ENCODE measurements at regions not wholly inside any gene's neighbourhood (a gene's known extent, or its start where the extent isn't known, plus 50 kb on each side); places are given as distances from the start of the nearest gene placed in this dataset.

DNA sequence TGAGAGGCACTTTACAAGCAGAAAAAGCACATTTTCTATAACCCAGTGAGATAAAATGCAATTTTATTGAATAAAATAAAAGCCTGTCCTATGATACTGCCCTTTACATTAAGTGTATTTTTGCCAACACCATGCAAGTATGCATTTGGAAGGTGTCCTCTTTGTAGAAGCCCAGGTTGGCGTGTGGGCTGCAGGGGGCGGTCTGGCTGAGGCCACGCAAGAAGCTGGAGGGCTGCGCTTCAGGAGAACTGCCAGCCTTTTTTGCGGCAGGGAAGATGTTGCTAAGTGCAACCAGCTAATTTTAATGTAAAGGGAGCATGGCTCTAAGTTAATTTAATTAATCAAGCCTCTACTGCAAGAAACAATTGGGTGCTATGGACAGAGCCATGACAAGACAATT lies 562.8 kb upstream of the SALL3 start:
- no peaks in the 10 kb centered on the region for H4K20me1 ChIP-seq (ENCODE audit: control insufficient read depth, extremely low read depth, insufficient read depth, low read length)
- H3K9me3 ChIP-seq (ENCODE audit: control insufficient read depth, insufficient read depth, low read depth, low read length): no peaks in the 10 kb centered on the region

DNA sequence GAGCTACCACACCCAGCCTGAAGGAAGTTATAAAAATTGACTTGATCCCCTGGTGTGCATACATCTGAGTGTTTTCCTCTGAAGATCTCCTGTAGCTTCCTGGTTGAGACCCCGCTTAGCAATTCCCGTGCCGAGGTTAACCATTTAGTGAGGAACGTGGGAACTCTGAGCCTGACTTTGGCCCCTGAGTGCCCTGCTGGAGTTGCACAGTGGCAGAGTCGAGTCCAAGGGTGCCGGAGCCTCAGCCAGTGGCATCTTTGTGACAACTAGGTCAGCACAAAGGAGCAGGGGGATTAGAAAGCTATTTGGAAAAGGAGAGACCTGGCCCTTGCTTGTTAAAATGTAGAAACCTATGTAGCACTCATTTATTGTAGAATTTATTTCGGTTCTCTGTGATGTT lies 561.2 kb upstream of the SALL3 start:
- Histone ChIP-seq H3K27ac (ENCODE audit: insufficient read depth, low read length) (no peak overlapping the region), H3K79me2 (ENCODE audit: control insufficient read depth, insufficient read depth, low read length) (no peaks in the 10 kb centered on the region), H3K4me3 (replicated peaks in 1 of 4; ENCODE audit: control extremely low read depth in 1 of 4, insufficient read depth in 1 of 4, low read depth in 3 of 4, low read length in 4 of 4) (no peak overlapping the region), H2AFZ (ENCODE audit: low read length) (no peak overlapping the region), H3K4me1 (ENCODE audit: control insufficient read depth, extremely low read depth, insufficient read depth, low read length) (no peaks in the 10 kb centered on the region), H3K4me2 (ENCODE audit: extremely low read depth, insufficient read depth, low read length) (no peak overlapping the region), H3K36me3 (ENCODE audit: control insufficient read depth, insufficient read depth, low read length) (no peaks in the 10 kb centered on the region), H3K9me3 (ENCODE audit: control insufficient read depth, insufficient read depth, low read depth, low read length) (no peaks in the 10 kb centered on the region), H4K20me1 (ENCODE audit: control insufficient read depth, extremely low read depth, insufficient read depth, low read length) (no peaks in the 10 kb centered on the region), H3K9ac (ENCODE audit: insufficient read depth, low read length) (no peak overlapping the region), H3K27me3 (ENCODE audit: control insufficient read depth, insufficient read depth, low read length) (no peaks in the 10 kb centered on the region)
- TF ChIP-seq, protein P1, sequence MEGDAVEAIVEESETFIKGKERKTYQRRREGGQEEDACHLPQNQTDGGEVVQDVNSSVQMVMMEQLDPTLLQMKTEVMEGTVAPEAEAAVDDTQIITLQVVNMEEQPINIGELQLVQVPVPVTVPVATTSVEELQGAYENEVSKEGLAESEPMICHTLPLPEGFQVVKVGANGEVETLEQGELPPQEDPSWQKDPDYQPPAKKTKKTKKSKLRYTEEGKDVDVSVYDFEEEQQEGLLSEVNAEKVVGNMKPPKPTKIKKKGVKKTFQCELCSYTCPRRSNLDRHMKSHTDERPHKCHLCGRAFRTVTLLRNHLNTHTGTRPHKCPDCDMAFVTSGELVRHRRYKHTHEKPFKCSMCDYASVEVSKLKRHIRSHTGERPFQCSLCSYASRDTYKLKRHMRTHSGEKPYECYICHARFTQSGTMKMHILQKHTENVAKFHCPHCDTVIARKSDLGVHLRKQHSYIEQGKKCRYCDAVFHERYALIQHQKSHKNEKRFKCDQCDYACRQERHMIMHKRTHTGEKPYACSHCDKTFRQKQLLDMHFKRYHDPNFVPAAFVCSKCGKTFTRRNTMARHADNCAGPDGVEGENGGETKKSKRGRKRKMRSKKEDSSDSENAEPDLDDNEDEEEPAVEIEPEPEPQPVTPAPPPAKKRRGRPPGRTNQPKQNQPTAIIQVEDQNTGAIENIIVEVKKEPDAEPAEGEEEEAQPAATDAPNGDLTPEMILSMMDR (conservative IDR thresholded peaks at IDR 0.05 in 1 of 2, IDR thresholded peaks at IDR 0.05 in 1 of 2; ENCODE audit: low read depth in 1 of 2, low read length in 2 of 2): no peak
- no peak for TF ChIP-seq EZH2 (IDR thresholded peaks at IDR 0.05; ENCODE audit: low read length, missing control alignments)
- no peak for DNase-seq (ENCODE audit: low read depth in 2 of 2)

More for the DNA sequence above, 562.8 kb upstream of the SALL3 start:
- no peaks in the 10 kb centered on the region for H3K36me3 ChIP-seq (ENCODE audit: control insufficient read depth, insufficient read depth, low read length)
- H3K9ac ChIP-seq (ENCODE audit: insufficient read depth, low read length): no peak overlapping the region
- H3K79me2 ChIP-seq (ENCODE audit: control insufficient read depth, insufficient read depth, low read length): no peaks in the 10 kb centered on the region
- no peak overlapping the region for H3K4me2 ChIP-seq (ENCODE audit: extremely low read depth, insufficient read depth, low read length)
- no peak overlapping the region for H3K27ac ChIP-seq (ENCODE audit: insufficient read depth, low read length)
- H3K4me3 ChIP-seq (replicated peaks in 1 of 4; ENCODE audit: control extremely low read depth in 1 of 4, insufficient read depth in 1 of 4, low read depth in 3 of 4, low read length in 4 of 4): no peak overlapping the region
- no peak for DNase-seq (ENCODE audit: low read depth in 2 of 2)
- TF ChIP-seq, protein P1 (conservative IDR thresholded peaks at IDR 0.05 in 1 of 2, IDR thresholded peaks at IDR 0.05 in 1 of 2; ENCODE audit: low read depth in 1 of 2, low read length in 2 of 2): no peak
- TF ChIP-seq EZH2 (IDR thresholded peaks at IDR 0.05; ENCODE audit: low read length, missing control alignments): no peak
- H3K4me1 ChIP-seq (ENCODE audit: control insufficient read depth, extremely low read depth, insufficient read depth, low read length): no peaks in the 10 kb centered on the region
- no peaks in the 10 kb centered on the region for H3K27me3 ChIP-seq (ENCODE audit: control insufficient read depth, insufficient read depth, low read length)
- H2AFZ ChIP-seq (ENCODE audit: low read length): no peak overlapping the region

DNA sequence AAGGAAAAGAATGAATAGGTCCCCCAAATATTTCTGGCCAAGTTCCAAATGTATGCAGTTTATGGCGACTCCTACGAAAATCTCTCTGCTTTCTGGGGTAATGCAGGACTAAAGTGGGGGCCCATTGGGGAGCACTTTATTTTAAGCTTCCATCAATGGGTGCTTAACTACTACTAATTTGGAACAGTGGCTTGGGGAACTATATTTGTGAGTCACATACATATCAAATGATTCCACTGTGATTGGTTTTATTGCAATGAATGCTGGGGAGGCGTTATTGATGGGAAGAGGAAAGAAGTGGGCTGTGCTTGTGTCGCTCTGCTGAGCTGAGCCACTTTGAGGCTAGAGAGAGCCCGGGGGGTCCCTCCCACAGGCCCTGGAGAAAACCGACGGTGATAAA lies 560.4 kb upstream of the SALL3 start:
- Histone ChIP-seq H3K4me1 (ENCODE audit: control insufficient read depth, extremely low read depth, insufficient read depth, low read length) (no peaks in the 10 kb centered on the region), H3K79me2 (ENCODE audit: control insufficient read depth, insufficient read depth, low read length) (no peaks in the 10 kb centered on the region), H3K27me3 (ENCODE audit: control insufficient read depth, insufficient read depth, low read length) (no peaks in the 10 kb centered on the region), H3K9ac (ENCODE audit: insufficient read depth, low read length) (no peak overlapping the region), H3K36me3 (ENCODE audit: control insufficient read depth, insufficient read depth, low read length) (no peaks in the 10 kb centered on the region), H4K20me1 (ENCODE audit: control insufficient read depth, extremely low read depth, insufficient read depth, low read length) (no peaks in the 10 kb centered on the region), H2AFZ (ENCODE audit: low read length) (no peak overlapping the region), H3K4me3 (replicated peaks in 1 of 4; ENCODE audit: control extremely low read depth in 1 of 4, insufficient read depth in 1 of 4, low read depth in 3 of 4, low read length in 4 of 4) (no peak overlapping the region), H3K4me2 (ENCODE audit: extremely low read depth, insufficient read depth, low read length) (no peak overlapping the region), H3K27ac (ENCODE audit: insufficient read depth, low read length) (no peak overlapping the region), H3K9me3 (ENCODE audit: control insufficient read depth, insufficient read depth, low read depth, low read length) (no peaks in the 10 kb centered on the region)
- TF ChIP-seq, protein P1 (conservative IDR thresholded peaks at IDR 0.05 in 1 of 2, IDR thresholded peaks at IDR 0.05 in 1 of 2; ENCODE audit: low read depth in 1 of 2, low read length in 2 of 2): no peak
- TF ChIP-seq EZH2 (IDR thresholded peaks at IDR 0.05; ENCODE audit: low read length, missing control alignments): no peak
- DNase-seq (ENCODE audit: low read depth in 2 of 2): no peak

Data from fibroblast of lung (primary cell).